Renal pelvis (tissue), 1 donor: ENCODE measurements at regions not wholly inside any gene's neighbourhood (a gene's known extent, or its start where the extent isn't known, plus 50 kb on each side); places are given as distances from the start of the nearest gene placed in this dataset.

ENCODE experiments used
- DNase-seq: peaks from one replicate; pipeline ENCODE4 v3.0.0-alpha.2; 2013

DNA sequence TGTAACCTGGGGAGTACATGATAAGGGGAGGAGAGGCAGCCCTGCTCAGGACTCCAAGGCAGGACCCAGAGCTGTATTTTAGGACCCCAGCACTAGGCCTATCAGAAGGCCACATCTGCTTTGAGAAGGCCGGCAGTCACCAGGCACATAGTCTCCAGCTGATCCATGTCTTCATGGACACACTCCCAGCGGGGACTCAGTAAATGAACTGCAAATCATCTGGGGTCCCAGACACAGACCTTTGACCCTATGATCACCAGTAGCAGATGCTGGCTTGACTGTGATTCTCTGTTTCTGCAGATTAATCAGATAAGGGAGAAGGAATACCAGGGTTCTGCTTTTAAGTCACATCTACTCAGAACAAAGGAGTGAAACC lies 341.4 kb upstream of the PODXL start:
- DNase-seq: peak; percentile 19

DNA sequence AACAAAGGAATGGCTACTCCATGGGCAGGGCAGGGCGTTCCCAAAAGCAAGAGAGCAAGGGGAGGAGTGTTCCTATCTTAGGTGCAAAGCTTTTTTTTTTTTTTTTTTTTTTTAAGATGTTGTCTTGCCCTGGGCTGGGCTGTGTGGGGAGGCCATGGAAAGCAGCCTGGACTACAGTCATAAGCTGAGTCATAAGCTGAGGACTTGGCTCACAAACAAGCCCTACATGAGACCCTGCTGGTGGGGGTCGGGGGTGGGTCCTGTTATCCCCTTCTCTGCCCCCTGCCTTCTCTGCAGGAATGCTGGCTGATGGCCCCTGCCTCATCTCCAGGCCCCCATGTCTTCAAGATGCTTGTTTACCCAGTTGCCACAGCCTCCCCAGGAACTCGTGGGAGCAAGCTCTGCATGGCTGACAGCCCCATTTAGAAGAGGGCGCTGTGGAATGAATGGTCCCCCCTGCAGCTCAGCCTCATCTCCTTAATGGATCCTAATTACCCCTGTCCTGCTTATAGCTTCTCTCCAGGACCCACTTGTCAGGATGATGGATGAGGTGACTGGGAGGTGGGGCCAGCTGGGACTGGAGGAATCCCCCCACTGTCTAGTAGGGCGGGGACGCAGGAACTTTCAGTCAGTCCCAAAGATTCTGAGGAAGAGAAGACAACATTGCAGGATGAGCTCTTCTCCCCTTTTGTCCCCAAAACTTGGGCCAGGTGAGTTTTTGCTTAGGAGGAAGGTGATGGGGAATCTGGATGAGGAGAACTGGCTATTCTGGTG lies 340.8 kb upstream of the PODXL start:
- peak; percentile 11 for DNase-seq

DNA sequence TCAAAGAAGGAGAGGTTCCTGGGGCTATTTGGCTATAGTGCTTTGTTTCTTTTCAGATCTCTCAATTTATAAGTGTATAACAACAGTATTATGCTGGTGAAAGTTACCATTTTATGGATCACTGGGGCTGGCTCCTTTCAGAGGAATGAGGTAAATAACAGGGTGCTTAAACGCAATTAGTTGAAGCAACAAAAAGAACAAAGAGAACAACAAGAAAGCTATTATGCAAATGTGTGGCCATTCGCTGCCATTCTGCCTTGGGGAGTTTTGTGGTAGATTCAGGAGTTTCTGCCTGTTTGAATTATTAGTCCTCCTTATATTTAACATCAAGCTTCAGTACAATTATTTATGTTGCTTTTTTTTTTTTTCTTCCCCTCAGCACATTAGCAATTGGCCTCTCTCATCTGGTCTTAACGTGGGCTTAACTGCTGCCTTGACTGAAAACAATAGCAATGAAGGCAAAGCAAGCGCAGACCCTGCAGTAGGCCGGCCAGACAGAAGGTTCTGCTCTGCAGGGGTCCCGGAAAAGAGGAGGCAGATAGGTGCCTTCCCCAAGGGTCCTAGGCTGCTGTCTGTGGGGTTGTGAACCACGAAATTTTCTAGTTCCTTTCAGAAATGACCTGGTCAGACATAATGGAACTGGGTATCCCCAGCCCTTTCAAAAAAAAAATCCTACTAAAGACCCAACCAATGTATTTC lies 339.9 kb upstream of the PODXL start:
- no peak for DNase-seq

DNA sequence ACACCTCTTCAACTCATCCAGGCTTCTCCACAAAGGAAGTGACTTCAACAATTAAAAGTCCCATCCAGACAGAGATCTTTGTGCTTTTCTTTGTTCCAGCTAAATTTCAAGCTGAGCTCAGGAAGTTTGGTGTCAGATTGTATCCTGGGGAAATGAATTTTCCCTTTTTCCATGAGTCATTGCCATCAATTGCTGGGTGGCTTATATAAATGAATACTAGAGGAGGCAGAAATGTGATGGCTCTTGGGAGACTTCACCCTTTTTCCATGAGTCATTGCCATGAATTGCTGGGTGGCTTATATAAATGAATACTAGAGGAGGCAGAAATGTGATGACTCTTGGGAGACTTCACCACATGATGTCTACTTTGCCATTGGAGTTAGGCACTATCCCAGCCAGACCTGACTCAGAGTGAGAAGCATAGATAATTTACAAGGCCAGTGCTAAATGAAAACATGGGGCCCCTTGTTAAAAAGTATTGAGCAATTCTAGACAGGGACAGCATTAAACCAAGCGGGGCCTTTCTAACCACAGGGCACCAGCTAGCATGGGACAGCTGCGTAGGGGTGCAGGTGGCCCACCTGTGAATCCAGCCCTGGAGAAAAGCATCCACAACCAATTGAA lies 339.2 kb upstream of the PODXL start:
- DNase-seq: no peak

DNA sequence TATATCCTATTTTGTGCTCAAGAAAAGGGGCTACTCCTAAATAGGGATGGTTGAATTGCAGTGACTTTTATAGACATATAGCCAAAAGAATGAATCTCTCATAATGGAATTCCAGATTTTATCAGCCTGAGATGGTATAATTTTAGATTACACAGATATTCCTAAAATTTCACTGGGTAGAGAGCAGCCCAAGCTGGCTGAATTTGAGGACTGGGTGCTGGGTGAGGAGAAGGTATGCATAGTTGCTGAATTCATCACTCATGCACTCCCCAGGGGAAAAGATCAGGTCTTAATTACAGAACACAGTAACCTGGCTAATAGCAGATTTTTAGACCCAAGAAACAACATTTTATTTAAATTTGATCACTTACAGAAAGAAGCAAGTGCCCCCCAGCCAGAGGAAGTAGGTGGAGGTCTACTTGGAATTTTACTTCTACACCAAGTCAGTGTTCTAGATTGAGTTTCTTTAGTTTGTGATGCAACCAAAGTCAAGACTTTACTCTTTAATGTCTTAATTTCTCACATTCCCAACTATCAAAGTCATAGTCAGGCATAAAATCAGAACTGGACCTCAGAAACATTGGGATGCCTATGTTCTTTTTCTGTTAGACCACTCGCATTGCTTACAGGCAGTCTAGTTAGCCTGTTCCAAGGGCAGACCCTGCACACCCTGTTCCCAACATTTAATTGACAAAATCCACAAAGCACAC lies 337.4 kb upstream of the PODXL start:
- DNase-seq: no peak

DNA sequence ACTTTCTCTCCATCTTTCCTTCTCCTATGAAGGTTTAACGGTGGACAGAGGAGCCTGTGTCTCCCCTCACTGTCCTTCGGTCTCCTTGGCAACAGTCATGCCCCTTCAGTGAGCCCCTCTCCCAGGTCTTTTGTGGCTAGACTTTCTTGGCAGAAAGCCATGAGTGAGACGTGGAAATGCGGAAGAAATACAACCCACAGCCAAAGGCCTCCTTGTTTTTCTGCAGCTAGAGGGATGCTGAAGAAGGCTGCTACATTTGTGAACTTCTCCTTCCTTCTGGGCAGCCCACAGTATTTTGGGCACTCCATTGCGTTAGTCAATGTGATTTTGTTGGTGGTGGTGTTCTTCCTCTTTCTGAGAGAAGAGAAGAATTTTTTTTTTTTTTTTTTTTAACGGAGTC lies 333.7 kb upstream of the PODXL start:
- peak; percentile 20 for DNase-seq

DNA sequence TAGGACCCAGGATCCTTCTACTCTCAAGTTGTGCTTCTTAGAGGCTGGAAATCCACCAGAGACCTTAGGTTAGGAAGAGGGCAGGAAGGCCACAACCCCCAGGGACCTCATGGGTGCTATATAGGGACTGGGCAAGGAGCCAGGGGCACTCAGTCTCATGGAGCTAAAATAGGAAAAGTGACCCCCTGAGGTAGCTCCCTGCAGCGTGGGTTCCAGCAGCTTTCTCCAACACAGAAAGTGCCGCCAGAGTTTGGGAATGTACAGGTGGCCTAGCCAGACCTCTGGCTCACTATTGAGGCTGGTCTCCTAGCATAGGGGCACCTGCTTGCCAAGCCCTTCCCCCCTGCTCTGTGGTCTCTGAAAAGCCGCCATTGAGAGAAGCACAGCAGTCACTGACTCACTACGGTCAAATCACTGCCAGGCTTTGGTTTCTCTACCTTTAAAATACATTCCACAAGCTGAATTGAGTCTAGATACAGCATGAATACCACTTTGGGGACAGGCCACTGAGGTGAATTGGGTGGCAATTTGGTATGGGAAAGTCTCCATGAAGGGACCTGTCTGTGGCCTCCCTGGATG lies 333.2 kb upstream of the PODXL start:
- no peak for DNase-seq

DNA sequence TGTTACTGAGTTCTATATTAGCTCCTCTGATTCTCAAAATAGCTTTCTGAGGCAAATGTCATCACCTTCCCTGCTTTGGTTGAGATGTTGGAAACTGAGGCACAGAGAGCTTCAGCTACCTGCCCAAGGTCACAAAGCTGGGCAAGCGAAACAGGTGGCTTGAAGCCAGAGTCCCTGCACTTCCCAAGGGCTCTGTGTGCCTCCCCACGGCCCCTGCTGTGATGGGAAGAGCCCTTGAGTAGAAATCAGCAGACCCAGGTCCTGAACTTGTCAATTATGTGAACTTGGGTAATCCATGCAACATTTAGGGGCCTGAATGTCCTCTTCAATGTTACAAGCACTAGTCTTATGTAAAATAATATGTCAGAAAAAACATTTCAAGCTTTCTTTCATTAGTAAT lies 327.3 kb upstream of the PODXL start:
- DNase-seq: no peak

DNA sequence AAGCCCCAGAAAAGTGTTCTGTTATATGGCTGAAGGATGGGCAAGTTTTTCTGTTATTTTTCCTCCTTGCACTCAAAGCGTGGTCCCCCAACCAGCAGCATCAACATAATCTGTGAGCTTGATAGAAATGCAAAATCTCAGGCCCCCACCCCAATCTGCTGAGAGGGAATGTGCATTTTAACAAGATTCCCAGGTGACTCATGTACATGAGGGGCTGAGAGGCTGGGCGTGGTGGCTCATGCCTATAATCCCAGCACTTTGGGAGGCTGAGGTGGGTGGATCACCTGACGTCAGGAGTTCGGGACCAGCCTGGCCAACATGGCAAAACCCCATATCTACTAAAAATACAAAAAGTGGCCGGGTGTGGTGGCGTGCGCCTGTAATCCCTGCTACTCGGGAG lies 326.8 kb upstream of the PODXL start:
- no peak for DNase-seq

DNA sequence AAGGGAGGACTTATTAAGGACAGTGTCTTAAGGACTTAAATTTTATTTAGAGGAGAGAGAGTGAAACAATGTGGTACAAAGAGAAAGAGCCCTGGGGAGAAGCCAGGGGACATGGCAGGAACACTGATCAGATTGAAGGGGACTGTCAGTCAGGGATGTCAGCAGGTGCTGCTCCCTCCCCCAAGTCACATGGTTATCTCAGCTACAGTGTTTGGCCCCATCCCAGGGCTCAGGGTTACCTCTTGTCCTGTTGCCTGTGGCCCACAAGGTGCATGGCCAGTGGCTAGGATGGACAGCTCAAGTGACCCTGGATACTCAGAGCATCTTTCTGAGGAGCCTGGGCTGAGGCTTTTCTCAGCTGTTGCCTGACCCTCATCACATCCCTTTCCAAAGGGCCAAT lies 325.9 kb upstream of the PODXL start:
- no peak for DNase-seq

DNA sequence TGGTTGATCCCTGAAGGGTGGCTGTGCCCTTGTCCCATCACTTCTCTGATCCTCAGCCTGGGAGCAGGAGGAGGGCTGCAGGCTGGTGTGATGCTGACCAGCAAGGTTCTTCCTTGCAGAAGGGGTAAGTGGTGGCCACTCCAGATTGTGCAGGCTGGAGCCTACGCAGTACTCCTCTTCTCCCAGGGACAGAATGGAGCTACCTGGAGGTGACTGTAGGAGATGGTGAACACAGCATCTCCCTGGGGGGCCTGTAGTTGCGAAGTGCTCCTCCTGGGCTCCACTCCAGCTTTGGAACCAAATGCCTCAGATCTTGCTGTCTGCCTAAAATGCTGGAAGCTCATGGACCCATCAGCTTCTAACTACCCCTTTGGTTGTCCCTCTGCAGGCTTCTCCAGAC lies 323.6 kb upstream of the PODXL start:
- no peak for DNase-seq

DNA sequence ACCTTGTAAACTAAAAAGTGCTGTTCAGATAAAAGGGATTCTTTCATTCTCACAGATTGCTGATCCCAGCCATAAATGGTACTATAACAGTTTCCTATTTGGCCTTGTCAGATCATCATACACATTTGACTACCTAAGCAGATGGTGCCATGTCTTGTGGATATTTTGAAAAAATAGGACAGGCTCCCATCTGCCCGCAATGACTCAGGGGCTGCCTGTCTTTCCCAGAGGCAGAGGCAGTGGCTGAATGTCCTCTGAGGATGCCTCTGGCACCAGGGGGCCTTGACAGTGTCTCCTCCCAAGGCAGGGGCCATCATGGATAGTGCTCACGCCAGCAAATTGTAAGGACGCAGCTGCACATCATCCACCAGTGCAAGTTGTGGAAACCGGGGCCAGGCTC lies 323.0 kb upstream of the PODXL start:
- DNase-seq: no peak

DNA sequence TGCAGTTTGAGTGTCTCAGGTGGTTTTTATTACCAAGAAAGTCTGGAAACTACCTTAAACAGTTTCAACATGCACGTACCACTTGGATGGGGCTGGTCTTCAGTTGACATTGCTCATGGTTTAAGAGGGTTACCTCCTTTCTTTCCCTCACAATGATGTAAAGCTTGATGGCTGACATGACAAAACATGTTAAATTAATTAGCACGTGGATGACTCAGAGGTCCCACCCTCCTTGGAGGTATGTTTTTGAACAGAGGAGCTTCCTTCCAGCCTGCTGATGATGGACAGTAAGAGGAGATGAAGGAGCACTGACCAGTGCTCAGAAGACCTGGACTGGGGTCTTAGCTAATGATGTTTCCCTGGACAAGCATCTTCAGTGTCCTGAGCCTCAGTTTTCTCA lies 322.3 kb upstream of the PODXL start:
- no peak for DNase-seq

DNA sequence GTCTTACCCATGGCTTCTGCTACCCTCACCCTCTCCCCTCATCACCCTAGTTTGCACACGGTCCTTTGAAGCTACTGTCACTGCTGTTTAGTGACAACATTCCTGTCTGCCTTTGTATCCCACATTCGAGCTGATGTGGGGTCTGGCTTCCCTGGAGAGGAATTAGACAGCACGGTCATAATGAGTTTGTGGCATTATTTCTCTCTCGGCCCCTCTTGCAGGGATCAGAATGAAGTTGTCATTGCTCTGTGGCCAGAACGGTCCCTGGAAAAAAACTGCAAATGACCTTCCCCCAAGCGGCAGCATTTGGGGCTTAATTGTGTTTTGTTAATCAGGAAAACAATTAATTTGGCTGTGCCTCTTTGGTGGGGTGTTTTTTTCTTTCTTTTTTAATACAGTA lies 317.2 kb upstream of the PODXL start:
- no peak for DNase-seq

DNA sequence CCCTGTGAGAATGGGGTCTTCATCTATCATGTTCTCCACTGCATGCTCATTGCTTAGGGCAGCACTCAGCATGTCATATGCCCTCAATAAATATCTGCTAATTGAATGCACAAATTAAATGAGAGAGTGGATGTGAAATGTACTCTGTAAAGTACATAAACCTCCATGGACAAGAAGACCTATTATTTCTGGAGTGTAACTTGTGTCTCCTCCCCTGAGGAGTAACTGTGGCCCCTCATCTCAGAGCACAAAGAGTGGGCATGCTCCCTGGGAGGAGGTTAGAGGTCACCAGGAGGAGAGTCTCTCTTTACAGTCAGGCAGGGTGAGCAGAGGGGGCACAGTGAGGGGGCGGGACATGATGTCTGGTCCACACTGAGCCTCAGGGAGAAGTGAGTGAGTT lies 313.6 kb upstream of the PODXL start:
- DNase-seq: no peak

DNA sequence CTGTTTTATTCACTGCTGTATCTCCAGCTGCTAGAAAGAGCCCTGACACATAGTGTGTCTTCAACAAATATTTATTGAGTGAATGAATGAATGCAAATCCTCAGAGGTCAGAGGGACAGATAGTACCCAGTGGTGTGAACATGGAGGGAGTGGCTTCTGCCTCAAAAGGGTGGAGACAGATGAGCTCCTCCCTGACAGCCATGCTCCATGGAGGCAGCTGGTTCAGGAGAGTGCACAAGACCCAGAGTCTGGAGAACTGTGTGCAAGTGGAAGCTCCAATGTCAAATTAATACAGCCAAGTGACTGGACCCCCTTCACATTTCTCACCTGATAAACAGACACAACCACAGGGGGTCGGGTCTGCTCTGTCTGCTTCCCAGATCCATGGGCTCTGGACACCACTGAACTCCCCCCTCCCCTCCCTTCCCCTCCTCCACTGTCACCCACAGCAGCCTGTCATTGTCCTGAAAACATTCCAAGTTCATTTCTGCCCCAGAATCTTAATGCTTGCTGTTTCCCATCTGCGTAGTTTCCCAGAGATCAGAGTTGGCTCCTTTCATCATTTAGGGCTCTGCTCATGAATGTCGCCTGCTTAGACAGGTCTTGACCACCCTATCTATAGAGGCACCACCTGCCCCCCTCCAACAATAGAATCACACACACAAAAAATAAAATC lies 312.9 kb upstream of the PODXL start:
- DNase-seq: no peak

DNA sequence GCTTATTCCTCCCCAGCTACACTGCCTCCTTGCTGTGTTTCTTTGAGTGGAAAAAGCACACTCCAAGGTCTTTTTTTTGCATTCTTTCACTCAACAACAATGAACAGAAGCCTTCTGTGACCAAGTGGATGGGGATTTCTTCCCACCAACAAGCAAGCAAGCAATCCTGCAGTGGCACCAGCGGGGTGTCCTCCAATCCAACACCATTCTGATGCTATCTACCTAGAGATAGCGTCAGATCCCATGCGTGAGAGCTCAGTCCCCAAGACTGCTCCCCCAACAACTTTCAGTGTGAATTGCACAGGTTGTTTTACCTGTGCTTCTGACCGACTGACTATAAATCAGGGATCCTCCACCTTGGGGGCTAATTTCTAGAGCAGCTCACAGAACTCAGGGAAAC lies 311.0 kb upstream of the PODXL start:
- no peak for DNase-seq

DNA sequence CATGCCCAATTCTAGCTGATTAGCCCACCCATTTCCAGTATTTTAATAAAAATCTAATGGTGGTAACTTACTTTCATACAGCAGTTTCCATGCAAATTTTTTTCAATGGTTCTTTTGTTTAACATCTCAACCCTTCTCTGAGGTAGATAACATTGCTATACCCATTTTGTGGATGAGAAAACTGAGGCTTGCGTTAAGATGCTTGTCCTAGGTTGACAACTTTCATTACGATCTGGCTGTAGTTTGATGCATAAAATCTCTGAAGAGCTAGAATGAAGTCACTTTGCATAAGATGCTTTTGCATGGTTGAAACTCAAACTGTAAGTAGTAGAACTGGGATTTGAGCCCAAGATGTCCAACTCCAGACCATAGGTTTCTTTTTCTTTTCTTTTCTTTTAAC lies 309.5 kb upstream of the PODXL start:
- no peak for DNase-seq

DNA sequence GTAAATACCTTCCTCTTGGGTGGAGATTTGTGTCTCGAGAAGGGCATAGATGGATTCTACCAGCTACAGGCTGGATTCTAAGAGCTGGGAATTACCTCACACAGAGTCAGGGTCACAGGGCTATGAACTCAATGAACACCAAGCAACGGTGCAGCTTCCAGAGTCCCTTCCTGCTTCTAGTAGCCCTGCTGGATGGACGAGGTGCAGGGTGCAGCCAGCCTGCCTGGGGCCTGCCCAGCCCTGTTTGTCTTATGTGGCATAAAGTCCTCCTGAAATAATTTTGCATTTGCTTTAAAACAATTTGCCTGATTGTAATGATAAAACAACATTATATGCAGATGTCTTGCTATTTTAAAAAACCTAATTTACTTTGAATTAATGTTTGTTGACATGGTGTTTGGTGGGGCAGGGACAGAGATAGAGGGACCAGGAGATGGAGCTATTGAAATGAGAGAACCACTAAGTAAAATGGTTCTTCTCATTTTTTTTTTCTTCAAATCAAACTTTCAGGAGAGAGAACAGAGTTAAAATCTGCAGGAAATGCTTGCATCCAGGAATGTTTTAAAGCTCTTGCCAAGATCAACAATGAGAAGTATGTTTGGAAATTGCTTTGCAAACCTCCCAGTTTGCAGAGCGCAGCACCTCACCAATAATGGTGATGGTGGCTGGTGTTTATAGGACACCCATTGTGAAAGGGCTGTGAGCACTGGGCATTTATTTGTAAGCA lies 305.4 kb upstream of the PODXL start:
- DNase-seq: no peak

DNA sequence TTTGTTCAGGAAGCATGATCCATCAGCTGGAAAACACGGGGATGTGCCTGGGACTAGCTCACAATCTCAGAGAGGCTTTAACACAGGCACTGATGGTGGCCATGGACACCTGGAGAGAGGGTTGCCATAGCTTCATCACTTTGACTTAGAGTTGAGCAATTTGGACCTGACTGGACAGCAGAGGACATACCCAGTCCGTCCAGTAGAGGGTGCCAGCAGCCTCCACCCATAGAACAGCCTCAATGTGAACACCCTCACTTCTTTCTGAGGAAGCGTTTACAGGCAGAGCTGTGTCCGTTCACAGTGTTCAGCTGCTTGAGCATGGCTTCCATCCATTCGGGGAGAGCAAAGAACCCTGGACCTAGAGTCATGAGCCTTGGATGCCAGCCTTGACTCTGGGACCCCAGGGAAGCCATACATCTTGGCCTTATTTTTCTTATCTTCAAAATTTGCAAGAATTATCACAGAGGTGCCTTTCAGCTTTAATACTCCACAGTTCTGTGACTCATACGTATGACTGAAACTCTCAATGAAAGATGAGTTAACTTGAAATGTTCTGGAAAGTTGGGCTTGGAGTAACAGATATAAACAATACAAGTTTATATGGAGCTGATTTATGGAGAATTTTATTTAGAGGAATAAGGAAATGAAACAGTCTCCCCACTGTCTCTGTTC lies 302.9 kb upstream of the PODXL start:
- peak; percentile 43 for DNase-seq

DNA sequence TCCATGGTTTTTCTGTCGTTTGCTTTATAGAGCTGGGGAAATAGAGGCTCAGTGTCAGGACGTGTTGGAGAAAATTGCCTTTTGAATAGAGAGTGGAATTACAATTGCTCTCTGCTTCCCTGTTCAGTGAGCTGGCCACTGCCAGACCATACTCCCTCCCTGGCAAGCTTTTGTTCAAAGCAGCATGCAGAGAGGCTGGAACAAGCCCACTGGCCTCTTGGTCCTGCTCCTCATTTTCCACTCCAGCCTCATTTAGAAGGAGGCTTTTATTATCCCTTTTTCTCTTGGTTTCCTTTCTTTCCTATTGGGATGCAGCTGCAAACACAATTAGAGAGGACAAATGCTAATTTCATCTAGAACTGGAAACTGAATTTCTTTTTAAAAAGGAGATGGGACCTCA lies 302.2 kb upstream of the PODXL start:
- DNase-seq: no peak
